CD8-positive, alpha-beta memory T cell (primary cell): ENCODE measurements at regions not wholly inside any gene's neighbourhood (a gene's known extent, or its start where the extent isn't known, plus 50 kb on each side); places are given as distances from the start of the nearest gene placed in this dataset.
"Not testable (repeated sequence)": the region's sequence is repeated elsewhere in the genome, so short reads cannot be mapped to it uniquely, and the experiment has no call there.

ENCODE experiments used
- CTCF ChIA-PET: fragments of 350-600 bp; sonication (Branson Sonifier 250); formaldehyde crosslinking; loops from one replicate; lab custom pipeline; 2021; ENCODE audit warnings: antibody characterized with exemption; lab: Charles Lee
- POLR2A ChIA-PET: fragments of 350-600 bp; sonication (Branson Sonifier 250); formaldehyde crosslinking; loops from one replicate; lab custom pipeline; 2021; ENCODE audit warnings: antibody characterized with exemption; lab: Charles Lee
- DNase-seq, 5 donors: peaks; one replicate each; pipeline versions ENCODE4 v3.0.0 to v3.0.0-alpha.2; 2020 to 2022; ENCODE audit warnings: mixed read lengths in 1 of 5
- H3K27ac ChIP-seq: one replicate; pipeline ENCODE4 v1.7.0; 2013; ENCODE audit warnings: low read depth, mild to moderate bottlenecking, low read length, moderate library complexity
- H3K27me3 ChIP-seq: 2 replicates; pipeline ENCODE4 v1.7.0; 2013; ENCODE audit warnings: low read length, mild to moderate bottlenecking; ENCODE audit not compliant: insufficient read depth, poor library complexity, severe bottlenecking
- H3K36me3 ChIP-seq: 2 replicates; pipeline ENCODE4 v1.7.0; 2013; ENCODE audit warnings: mild to moderate bottlenecking, low read length, moderate library complexity; ENCODE audit not compliant: insufficient read depth
- H3K4me1 ChIP-seq: 2 replicates; pipeline ENCODE4 v1.7.0; 2013; ENCODE audit warnings: mild to moderate bottlenecking, low read length, moderate library complexity; ENCODE audit not compliant: insufficient read depth
- H3K4me3 ChIP-seq: 2 replicates; pipeline ENCODE4 v1.7.0; 2013; ENCODE audit warnings: mild to moderate bottlenecking, low read length
- H3K9me3 ChIP-seq: 2 replicates; pipeline ENCODE4 v1.7.0; 2013; ENCODE audit warnings: mild to moderate bottlenecking, low read length
- H3K27ac Mint-ChIP-seq, 8 donors: one replicate each; pipeline ENCODE4 v1.8.0; 2020 to 2021; ENCODE audit warnings: mixed read lengths in 8 of 8, mild to moderate bottlenecking in 6 of 8, inconsistent platforms in 3 of 8, moderate library complexity in 3 of 8
- H3K27me3 Mint-ChIP-seq, 2 donors: one replicate each; pipeline ENCODE4 v1.8.0; 2020 to 2021; ENCODE audit warnings: mixed read lengths in 2 of 2, mild to moderate bottlenecking in 1 of 2, moderate library complexity in 1 of 2
- H3K36me3 Mint-ChIP-seq, 3 donors: one replicate each; pipeline ENCODE4 v1.8.0; 2020 to 2021; ENCODE audit warnings: mixed read lengths in 3 of 3, inconsistent platforms in 1 of 3, mild to moderate bottlenecking in 1 of 3
- H3K4me1 Mint-ChIP-seq, 3 donors: one replicate each; pipeline ENCODE4 v1.8.0; 2020 to 2021; ENCODE audit warnings: mixed read lengths in 3 of 3, inconsistent platforms in 1 of 3, mild to moderate bottlenecking in 1 of 3
- H3K4me3 Mint-ChIP-seq, 7 donors: one replicate each; pipeline ENCODE4 v1.8.0; 2020 to 2021; ENCODE audit warnings: mixed read lengths in 7 of 7, mild to moderate bottlenecking in 6 of 7, moderate library complexity in 4 of 7, inconsistent platforms in 2 of 7
- H3K9me3 Mint-ChIP-seq, 5 donors: one replicate each; pipeline ENCODE4 v1.8.0; 2020 to 2022; ENCODE audit warnings: mixed read lengths in 5 of 5, mild to moderate bottlenecking in 3 of 5, moderate library complexity in 2 of 5, inconsistent platforms in 1 of 5

DNA sequence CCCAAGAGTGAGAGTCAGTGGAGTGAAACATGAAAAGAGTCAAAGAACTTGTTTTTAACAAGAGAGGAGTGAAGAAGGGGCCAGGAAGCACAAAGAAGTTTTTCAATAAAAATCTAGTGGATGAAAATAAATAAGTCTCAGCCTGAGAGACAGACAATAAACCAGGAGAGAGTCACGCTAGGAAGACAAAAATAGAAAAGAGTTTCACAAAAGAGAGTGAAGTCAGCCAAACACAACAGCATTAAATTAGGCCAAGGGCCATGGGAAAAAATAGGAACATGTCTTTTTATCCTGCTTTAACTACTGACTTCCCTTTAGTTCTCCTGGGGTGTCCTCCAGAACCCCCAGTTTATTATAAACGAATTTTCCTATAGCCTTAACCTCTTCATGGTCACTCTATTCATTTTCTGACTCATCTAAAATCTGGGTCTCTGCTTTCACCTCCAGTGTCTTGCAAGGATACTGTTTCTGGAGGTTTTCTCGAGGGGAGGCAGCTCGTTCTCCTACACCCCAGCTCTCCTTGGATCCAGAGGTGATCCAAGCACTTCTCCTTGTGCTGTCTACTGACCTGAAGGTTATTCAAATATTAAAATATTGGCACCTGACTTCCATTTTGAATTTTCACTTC is 571.5 kb upstream of the PPP2R3A start:
- Histone ChIP-seq H3K27me3 (no peaks in the 10 kb centered on the region), H3K4me3 (no peak overlapping the region), H3K36me3 (no peaks in the 10 kb centered on the region), H3K27ac (no peak overlapping the region), H3K9me3 (no peaks in the 10 kb centered on the region), H3K4me1 (no peaks in the 10 kb centered on the region)
- CTCF ChIA-PET = no interaction called here
- H3K36me3 Mint-ChIP-seq = no peaks in the 10 kb centered on the region
- POLR2A ChIA-PET = no interaction called here
- no peak overlapping the region for H3K4me3 Mint-ChIP-seq
- H3K27ac Mint-ChIP-seq = no peak overlapping the region
- H3K9me3 Mint-ChIP-seq = peaks cover 3 to 9% (median 6%) of the 10 kb centered on the region in 5 donors
- no peaks in the 10 kb centered on the region for H3K4me1 Mint-ChIP-seq
- no peak for DNase-seq
- H3K27me3 Mint-ChIP-seq = peaks cover 0 to under 1% of the 10 kb centered on the region in 2 donors

- no peaks in the 10 kb centered on the region for H3K4me1 ChIP-seq
- H3K27me3 Mint-ChIP-seq = peaks cover 0 to 2% of the 10 kb centered on the region in 2 donors
- POLR2A ChIA-PET = no interaction called here
- no peak overlapping the region for H3K27ac Mint-ChIP-seq
- H3K36me3 ChIP-seq = no peaks in the 10 kb centered on the region
- CTCF ChIA-PET = no interaction called here
- no peaks in the 10 kb centered on the region for H3K4me1 Mint-ChIP-seq
- H3K9me3 Mint-ChIP-seq = peaks cover 0 to 2% (median 0%) of the 10 kb centered on the region in 5 donors
- no peaks in the 10 kb centered on the region for H3K9me3 ChIP-seq
- no peak overlapping the region for H3K27ac ChIP-seq
- H3K4me3 ChIP-seq = no peak overlapping the region
- no peaks in the 10 kb centered on the region for H3K36me3 Mint-ChIP-seq
- DNase-seq = no peak
- H3K27me3 ChIP-seq = no peaks in the 10 kb centered on the region
- H3K4me3 Mint-ChIP-seq = no peak overlapping the region
Observed at GRCh38 chr3:135412475-135412874, 553.1 kb upstream of the PPP2R3A start.

GRCh38 chr3:135416182-135416581 is 549.3 kb upstream of the PPP2R3A start:
- Mint-ChIP-seq H3K9me3 (peaks cover 0 to 2% (median 0%) of the 10 kb centered on the region in 5 donors), H3K4me1 (no peaks in the 10 kb centered on the region), H3K36me3 (no peaks in the 10 kb centered on the region), H3K27me3 (peaks cover 0 to 2% of the 10 kb centered on the region in 2 donors), H3K4me3 (no peak overlapping the region), H3K27ac (no peak overlapping the region)
- H3K4me1 ChIP-seq = no peaks in the 10 kb centered on the region
- ChIA-PET POLR2A (no interaction called here), CTCF (no interaction called here)
- DNase-seq = no peak
- no peak overlapping the region for H3K27ac ChIP-seq
- H3K4me3 ChIP-seq = no peak overlapping the region
- no peaks in the 10 kb centered on the region for H3K36me3 ChIP-seq
- no peaks in the 10 kb centered on the region for H3K27me3 ChIP-seq
- no peaks in the 10 kb centered on the region for H3K9me3 ChIP-seq

DNA sequence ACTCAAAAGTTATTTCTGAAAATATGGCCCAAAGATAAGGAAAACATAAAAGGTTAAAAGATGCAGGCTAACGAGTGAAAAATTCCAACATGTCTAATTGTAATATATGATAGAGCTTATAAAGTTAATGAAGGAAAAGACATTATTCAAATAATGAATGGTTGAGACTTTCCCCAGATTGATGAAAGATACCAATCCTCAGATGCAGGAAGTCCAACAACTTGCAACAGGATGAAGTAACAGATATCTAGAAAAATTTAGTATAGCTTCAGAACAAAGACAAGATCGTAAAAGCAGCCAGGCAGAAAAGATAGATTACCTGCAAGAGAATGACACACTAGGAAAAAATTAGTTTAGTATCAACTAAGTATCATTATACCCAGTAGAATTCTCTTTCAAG is 546.4 kb upstream of the PPP2R3A start:
- POLR2A ChIA-PET = no interaction called here
- no peaks in the 10 kb centered on the region for H3K4me1 Mint-ChIP-seq
- no peaks in the 10 kb centered on the region for H3K27me3 Mint-ChIP-seq
- CTCF ChIA-PET = no interaction called here
- no peak overlapping the region for H3K27ac Mint-ChIP-seq
- H3K4me3 Mint-ChIP-seq = no peak overlapping the region
- Histone ChIP-seq H3K4me3 (no peak overlapping the region), H3K27ac (no peak overlapping the region), H3K36me3 (no peaks in the 10 kb centered on the region), H3K4me1 (no peaks in the 10 kb centered on the region), H3K9me3 (no peaks in the 10 kb centered on the region), H3K27me3 (no peaks in the 10 kb centered on the region)
- no peak for DNase-seq
- H3K36me3 Mint-ChIP-seq = no peaks in the 10 kb centered on the region
- H3K9me3 Mint-ChIP-seq = peaks cover 0 to 4% (median 2%) of the 10 kb centered on the region in 5 donors

DNA sequence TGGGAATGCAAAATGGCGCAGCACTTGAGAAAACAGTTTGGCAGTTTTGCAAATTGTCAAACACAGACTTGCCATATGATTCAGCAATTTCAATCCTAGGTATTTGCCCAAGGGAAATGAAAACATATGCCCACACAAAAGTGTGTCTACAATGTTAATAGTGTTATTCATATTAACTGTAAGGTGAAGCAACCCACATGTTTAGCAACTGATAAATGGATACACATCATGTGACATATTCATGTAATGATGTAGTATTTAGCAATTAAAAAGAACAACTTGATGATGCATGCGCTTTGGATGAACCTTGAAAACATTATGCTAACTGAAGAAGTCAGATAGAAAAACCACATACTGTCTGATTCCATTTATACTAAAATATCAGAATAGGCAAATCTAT is 539.0 kb upstream of the PPP2R3A start:
- Histone ChIP-seq H3K36me3 (no peaks in the 10 kb centered on the region), H3K27ac (no peak overlapping the region), H3K27me3 (no peaks in the 10 kb centered on the region), H3K4me1 (no peaks in the 10 kb centered on the region), H3K9me3 (no peaks in the 10 kb centered on the region), H3K4me3 (no peak overlapping the region)
- Mint-ChIP-seq H3K4me3 (no peak overlapping the region), H3K27ac (no peak overlapping the region), H3K27me3 (no peaks in the 10 kb centered on the region), H3K4me1 (no peaks in the 10 kb centered on the region), H3K9me3 (peaks cover 0 to 9% (median 6%) of the 10 kb centered on the region in 5 donors), H3K36me3 (no peaks in the 10 kb centered on the region)
- no peak for DNase-seq
- POLR2A ChIA-PET = no interaction called here
- CTCF ChIA-PET = no interaction called here

GRCh38 chr3:135432402-135432801 is 533.1 kb upstream of the PPP2R3A start:
- POLR2A ChIA-PET = no interaction called here
- H3K27ac Mint-ChIP-seq = no peak overlapping the region

DNA sequence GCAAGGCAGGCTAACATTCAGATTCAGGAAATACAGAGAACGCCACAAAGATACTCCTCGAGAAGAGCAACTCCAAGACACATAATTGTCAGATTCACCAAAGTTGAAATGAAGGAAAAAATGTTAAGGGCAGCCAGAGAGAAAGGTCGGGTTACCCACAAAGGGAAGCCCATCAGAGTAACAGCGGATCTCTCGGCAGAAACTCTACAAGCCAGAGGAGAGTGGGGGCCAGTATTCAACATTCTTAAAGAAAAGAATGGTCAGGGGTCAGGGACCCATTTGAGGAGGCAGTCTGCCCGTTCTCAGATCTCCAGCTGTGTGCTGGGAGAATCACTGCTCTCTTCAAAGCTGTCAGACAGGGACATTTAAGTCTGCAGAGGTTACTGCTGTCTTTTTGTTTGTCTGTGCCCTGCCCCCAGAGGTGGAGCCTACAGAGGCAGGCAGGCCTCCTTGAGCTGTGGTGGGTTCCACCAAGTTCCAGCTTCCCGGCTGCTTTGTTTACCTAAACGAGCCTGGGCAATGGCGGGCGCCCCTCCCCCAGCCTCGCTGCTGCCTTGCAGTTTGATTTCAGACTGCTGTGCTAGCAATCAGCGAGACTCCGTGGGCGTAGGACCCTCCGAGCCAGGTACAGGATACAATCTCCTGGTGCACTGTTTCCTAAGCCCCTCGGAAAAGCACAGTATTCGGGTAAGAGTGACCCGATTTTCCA is 526.5 kb upstream of the PPP2R3A start:
- H3K4me3 Mint-ChIP-seq, H3K4me1 ChIP-seq, H3K4me1 Mint-ChIP-seq, H3K27me3 Mint-ChIP-seq, H3K36me3 Mint-ChIP-seq, CTCF ChIA-PET, H3K36me3 ChIP-seq, DNase-seq, H3K9me3 ChIP-seq, H3K27me3 ChIP-seq, H3K27ac ChIP-seq, POLR2A ChIA-PET, H3K4me3 ChIP-seq, H3K9me3 Mint-ChIP-seq, H3K27ac Mint-ChIP-seq: not testable (repeated sequence)

More at GRCh38 chr3:135432402-135432801, 533.1 kb upstream of the PPP2R3A start:
- H3K27ac ChIP-seq = no peak overlapping the region
- H3K9me3 ChIP-seq = no peaks in the 10 kb centered on the region
- H3K27me3 Mint-ChIP-seq = no peaks in the 10 kb centered on the region
- H3K4me1 ChIP-seq = no peaks in the 10 kb centered on the region
- CTCF ChIA-PET = no interaction called here
- no peaks in the 10 kb centered on the region for H3K4me1 Mint-ChIP-seq
- H3K4me3 ChIP-seq = no peak overlapping the region
- H3K9me3 Mint-ChIP-seq = peaks cover 0 to 19% (median 4%) of the 10 kb centered on the region in 5 donors
- no peak overlapping the region for H3K4me3 Mint-ChIP-seq
- H3K36me3 Mint-ChIP-seq = no peaks in the 10 kb centered on the region
- H3K27me3 ChIP-seq = no peaks in the 10 kb centered on the region
- no peak for DNase-seq
- no peaks in the 10 kb centered on the region for H3K36me3 ChIP-seq

- CTCF ChIA-PET, H3K9me3 ChIP-seq, H3K27ac ChIP-seq, H3K4me1 ChIP-seq, H3K4me1 Mint-ChIP-seq, H3K4me3 Mint-ChIP-seq, H3K9me3 Mint-ChIP-seq, POLR2A ChIA-PET, H3K27me3 ChIP-seq, DNase-seq, H3K36me3 Mint-ChIP-seq, H3K4me3 ChIP-seq, H3K27ac Mint-ChIP-seq, H3K36me3 ChIP-seq, H3K27me3 Mint-ChIP-seq: not testable (repeated sequence)
Observed at GRCh38 chr3:135439632-135440031, 525.9 kb upstream of the PPP2R3A start.
